NCI-H82 treated with DMSO at 0.1 percent for 48 hours (cell line): ENCODE measurements at regions not wholly inside any gene's neighbourhood (a gene's known extent, or its start where the extent isn't known, plus 50 kb on each side); places are given as distances from the start of the nearest gene placed in this dataset.
"Not testable (repeated sequence)": the region's sequence is repeated elsewhere in the genome, so short reads cannot be mapped to it uniquely, and the experiment has no call there.

Source experiments
- DNase-seq: peaks from one replicate; lab custom pipeline; 2025; ENCODE audit not compliant: unreplicated experiment; lab: John Stamatoyannopoulos, UW

DNA sequence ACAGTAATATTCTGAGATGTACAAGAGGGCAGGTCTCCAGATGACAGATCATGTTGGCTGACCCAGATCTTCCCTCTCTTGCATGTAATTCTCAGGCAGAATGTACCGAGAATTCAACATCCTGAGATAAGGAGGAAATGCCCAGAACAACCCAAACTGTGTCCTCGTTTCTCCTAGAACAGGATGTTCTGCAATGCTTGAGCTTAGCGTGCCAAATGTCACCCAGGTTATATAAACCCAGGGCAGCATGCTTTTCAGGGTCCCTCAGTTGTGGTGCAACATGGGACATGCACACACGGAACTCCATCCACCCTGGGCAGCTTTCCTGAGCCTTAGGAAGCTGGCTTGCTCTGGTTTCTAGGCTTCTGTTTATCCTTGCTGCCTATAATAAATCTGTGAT lies 102.1 kb upstream of the CMC1 start:
- no peak for DNase-seq

DNA sequence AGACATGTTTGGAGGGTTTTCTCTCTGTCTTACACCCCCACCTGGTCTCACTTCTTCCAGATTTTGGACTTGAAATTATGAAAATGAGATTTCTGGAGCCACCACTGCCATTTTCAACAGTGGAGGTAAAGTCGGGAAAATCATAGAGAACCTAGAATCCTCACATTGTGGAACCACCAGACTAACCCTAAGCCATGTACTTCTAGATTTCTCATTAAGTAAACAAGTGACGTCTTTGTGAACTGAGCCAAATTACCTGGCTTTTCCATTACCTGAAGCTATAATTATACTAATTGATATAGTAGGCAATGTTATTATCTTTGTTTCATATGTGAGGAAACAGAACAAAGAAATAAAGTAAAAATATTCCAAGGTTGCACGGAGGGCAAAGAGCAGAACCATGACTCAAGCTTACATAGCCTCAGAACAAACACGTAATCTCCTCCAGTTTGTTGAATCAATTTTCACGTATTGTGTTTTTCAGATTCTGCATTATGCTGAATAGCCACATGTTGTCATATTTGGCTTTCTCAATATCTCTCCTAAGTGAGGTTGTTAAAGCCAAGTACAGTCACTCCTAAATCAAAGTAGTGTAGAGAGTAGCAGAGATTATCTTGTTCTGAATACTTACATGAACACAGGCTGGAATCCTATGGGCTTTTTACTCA lies 101.3 kb upstream of the CMC1 start:
- no peak for DNase-seq

DNA sequence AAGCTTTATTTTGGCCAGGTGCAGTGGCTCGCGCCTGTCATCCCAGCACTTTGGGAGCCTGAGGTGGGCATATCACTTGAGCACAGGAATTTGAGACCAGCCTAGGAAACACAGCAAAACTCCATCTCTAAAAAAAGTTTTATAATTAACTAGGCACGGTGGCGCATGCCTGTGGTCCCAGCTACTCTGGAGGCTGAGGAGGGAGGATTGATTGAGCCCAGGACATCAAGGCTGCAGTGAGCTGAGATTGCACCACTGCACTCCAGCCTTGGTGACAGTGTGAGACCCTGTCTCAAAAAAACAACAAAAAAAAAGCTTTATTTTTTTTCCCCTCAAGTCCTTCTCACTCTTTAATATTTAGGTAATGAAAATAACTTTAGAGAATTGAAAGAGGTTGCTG lies 100.8 kb upstream of the CMC1 start:
- no peak for DNase-seq

DNA sequence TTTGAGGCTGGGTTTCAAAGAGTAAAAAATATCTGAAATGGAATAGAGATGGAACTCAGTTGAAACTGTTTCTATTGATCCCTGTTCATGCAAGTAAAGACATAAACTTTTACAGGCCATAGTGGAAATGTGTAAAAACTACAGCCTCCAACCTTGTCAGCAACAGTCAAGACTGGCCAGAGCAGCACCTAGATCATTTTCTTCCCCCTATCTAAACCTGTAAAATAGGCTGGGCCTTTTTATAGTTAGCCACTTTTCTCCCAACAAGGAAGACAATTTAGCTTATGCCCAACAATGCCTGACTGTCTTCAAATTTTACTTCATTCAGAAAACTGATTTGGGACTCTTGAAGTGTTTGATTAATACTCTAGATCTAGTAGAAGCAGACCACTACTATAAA lies 91.5 kb upstream of the CMC1 start:
- DNase-seq: no peak

DNA sequence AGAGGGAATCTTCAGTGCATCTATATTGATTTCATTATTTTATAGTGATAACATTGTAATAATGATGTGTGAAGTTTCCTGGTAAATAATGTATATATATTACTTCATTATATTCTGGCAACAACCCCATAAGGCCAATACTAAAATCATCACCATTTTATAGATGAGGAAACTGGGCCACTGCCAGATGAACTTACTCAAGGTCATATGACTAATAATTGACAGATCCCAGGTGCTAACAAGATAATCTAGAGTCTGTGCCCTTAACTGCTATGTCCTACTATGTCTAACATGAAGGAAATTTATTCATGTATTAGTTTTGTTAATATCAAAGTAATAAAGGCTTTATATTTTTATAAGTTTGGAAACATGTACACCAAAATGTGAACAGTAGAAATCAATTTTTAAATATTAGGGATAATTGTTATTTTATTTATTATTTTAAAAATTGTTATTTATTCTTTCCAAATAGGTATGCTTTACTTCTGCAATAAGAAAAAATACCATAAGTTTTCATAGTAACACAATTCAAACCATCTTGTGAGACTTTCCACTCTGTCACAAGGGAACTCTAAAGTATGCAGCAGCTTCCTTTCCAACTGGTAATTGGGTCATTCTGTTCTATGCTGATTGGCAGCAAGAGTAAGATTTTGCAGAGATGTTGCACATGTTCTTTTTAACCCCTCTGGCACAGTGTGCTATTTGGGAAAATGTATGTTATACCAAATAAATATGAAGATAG lies 90.8 kb upstream of the CMC1 start:
- no peak for DNase-seq

DNA sequence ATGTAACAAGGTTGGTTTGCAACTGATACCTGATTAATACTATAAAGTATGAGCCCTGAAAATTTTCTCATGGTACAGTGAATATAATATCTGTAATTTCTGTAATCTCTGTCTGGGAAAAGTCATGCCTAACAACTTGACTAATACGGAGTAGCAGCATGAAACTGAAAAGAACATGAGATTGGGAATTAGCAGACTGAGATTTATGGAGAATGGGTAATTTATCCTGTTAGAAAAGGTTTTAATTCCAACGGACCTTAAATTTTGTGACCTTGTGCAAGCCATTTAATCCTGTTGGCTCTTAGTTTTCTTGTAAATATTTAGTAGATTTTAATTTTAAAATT lies 90.2 kb upstream of the CMC1 start:
- DNase-seq: no peak

DNA sequence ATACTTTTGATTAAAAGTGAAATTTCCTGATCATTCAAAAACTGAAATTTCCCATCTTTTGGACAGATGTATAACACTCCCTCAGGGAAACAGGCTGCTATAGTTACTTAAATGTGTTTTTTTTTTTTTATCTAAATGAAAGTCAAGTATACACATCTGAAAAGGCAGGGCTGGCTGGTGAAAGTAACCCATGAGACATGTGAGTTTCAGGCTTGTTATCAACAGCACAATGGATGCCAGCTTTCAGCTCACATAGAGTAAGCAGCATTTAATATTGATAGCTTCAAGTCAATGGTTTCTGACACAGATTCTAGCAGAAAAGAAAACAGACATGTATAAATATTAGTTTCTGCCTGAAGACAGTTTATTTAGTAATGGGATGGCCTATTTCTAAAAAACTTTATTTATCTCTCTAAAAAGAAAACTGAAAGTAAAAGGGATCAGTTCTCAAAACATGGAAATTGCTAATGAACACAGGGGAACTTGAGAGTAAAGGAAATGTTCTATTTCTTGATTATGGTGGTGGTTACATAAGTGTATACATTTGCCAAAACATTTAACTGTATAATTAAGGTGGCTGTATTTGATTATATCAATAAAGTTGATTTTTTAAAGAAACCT lies 89.7 kb upstream of the CMC1 start:
- DNase-seq: no peak

DNA sequence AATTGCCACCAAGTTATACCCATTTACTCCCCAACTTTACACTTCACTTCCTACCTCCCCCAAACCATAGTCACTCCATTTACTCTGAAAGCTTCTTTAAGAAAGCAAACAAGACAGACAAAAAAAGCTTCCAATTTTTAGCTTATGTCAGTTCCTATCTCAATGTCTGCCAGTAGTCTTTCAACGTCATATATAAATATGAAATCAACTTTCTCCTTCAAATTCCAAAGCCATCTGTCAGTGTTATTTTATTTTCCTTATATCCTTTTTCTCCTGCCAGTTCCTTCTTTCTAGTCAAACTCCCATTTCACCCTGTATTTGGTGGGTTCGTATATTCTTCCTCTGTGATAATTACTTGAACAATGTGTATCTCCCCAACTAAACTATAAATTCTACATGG lies 85.8 kb upstream of the CMC1 start:
- DNase-seq: no peak

DNA sequence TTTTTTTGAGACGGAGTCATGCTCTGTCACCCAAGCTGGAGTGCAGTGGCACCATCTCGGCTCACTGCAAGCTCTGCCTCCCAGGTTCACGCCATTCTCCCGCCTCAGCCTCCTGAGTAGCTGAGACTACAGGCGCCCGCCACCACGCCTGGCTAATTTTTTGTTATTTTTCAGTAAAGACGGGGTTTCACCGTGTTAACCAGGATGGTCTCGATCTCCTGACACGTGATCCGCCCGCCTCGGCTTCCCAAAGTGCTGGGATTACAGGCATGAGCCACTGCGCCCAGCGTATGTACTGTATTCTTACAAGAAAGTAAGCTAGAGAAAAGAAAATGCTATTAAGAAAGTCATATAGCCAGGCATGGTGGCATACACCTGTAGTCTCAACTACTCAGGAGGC lies 84.8 kb upstream of the CMC1 start:
- DNase-seq: not testable (repeated sequence)

DNA sequence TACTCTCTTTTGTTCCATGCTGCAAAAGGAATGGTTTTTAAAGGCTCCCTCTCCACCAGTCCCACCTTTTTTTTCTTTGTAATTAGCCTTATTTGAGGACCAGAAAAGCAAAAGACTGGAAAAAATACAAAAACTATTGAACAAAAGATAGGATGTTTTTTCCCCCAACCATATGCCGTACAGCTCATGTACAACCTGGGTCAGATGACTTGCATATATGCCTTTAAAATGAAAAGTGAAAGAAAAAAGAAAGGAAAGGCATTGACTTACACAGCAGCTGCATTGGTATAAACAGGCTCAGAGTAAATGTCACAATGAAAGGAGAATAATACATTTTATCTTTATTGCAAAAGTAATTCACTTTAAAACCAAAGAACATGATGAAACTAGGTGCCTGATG lies 69.5 kb upstream of the CMC1 start:
- no peak for DNase-seq

DNA sequence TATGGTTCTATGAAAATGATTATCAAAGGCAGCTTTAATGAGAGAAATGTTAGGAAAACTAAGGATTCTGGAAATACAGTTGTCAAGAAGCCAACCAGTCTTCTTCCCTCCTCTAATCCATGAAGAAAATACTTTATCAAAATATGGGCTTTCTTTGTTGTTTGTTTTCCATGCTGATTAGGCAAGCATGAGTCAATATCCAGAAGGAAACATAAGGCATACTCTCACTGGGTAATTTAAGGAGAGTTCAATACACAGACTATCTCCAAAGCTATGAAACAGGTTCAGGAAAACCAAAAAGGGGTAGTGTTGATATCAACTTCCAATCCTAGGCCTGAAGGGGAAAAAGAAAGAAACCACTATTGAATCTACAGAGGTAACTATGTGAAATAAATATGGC lies 68.7 kb upstream of the CMC1 start:
- no peak for DNase-seq

DNA sequence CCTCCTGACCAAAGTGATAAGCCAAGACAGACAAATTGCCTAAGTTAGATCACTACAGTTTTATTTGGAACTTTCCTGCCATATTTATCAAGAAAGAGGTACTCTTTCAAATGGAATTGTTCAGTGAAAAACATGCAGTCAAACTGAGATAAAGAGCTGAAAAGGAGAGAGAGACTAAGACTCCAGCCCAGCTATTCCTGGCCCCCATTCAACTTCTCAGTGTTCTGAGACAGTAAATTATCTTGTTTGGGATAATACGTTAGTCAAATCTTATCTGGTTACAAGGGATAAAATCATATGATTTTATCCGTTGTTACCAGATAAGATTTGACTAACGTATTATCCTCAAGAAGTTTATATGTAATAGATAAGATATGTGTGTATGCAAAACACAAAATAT lies 67.6 kb upstream of the CMC1 start:
- no peak for DNase-seq

DNA sequence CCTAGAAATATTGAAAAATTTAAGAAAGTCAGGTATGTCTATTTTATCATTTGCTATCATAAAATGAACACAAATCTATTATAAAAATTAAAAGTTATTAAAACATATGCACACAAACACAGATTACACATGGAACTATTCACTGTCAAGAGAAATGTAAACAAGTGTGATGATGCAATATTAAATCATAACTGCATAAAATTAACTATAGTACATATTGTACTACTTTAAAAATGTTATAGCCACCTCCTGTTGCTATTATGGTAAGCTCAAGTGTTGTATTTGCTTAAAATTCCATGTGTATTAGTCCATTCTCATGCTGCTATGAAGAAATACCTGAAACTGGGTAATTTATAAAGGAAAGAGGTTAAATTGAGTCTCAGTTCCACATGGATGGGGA lies 54.7 kb upstream of the CMC1 start:
- no peak for DNase-seq

DNA sequence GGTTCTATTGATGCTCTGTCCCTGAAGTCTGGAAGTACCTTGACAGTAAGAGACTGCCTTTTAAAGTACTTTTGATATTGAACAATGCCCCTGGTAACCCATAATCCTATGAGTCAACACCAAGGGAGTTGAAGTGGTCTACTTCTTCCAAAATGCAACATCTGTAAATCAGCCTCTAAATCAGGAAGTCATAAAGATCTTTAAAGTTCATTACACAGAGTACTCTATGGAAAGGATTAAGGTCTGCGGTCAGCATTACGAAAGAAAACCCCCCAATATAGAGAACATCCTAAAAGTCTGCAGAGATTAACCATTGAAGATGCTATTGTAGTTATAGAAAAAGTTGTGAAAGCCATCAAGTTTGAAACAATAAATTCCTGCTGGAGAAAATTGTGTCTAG lies 52.7 kb upstream of the CMC1 start:
- DNase-seq: no peak

DNA sequence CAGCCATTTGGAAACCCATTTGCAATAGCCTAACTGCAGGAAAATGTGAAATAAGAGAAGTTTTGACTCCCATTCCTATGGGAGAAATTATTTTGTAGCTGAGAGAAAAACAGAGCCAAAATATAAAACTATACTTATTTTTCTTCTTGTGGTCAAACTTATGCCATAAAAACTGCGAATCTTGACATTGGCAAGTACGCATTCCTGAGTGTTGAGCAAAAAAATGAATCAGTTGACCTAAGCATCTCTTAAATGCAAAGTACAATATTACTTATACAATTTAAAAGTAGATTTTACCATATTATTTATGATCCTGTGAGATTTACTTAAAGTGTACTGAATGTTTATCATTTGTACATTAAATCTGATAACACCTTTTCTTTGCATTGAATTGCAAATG lies 50.1 kb upstream of the CMC1 start:
- DNase-seq: no peak
